GM12878 (cell line): ENCODE measurements at regions not wholly inside any gene's neighbourhood (a gene's known extent, or its start where the extent isn't known, plus 50 kb on each side); places are given as distances from the start of the nearest gene placed in this dataset.

Experiments
- NFYB ChIP-seq: IDR thresholded peaks from 2 replicates; pipeline ENCODE4 v1.6.1; 2011; ENCODE audit warnings: low read depth, mild to moderate bottlenecking, low read length, improper control_type of control experiment, moderate library complexity; ENCODE audit not compliant: insufficient read depth
- POLR2AphosphoS2 ChIP-seq: IDR thresholded peaks from 2 replicates; pipeline ENCODE4 v1.6.1; 2011; ENCODE audit warnings: low read depth, mild to moderate bottlenecking, low read length, improper control_type of control experiment, moderate library complexity
- SPI1 ChIP-seq: IDR thresholded peaks from 2 replicates; pipeline ENCODE4 v1.6.1; 2011; ENCODE audit warnings: low read depth, mild to moderate bottlenecking, low read length, moderate library complexity, borderline replicate concordance; ENCODE audit not compliant: insufficient read depth
- TF ChIP-seq, protein P1 (sequence below): IDR thresholded peaks from 2 replicates; pipeline ENCODE4 v1.6.1; 2011; ENCODE audit warnings: borderline replicate concordance, low read depth, mild to moderate bottlenecking, moderate library complexity, low read length; ENCODE audit not compliant: insufficient read depth, poor library complexity, severe bottlenecking

GRCh38 chr7:68828575-68828974 is 769.7 kb upstream of the AUTS2 start:
- TF ChIP-seq SPI1 (no peak), NFYB (no peak), POLR2AphosphoS2 (no peak)
- TF ChIP-seq, protein P1, sequence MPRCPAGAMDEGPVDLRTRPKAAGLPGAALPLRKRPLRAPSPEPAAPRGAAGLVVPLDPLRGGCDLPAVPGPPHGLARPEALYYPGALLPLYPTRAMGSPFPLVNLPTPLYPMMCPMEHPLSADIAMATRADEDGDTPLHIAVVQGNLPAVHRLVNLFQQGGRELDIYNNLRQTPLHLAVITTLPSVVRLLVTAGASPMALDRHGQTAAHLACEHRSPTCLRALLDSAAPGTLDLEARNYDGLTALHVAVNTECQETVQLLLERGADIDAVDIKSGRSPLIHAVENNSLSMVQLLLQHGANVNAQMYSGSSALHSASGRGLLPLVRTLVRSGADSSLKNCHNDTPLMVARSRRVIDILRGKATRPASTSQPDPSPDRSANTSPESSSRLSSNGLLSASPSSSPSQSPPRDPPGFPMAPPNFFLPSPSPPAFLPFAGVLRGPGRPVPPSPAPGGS = no peak
